HL-60 (cell line): ENCODE measurements at regions not wholly inside any gene's neighbourhood (a gene's known extent, or its start where the extent isn't known, plus 50 kb on each side); places are given as distances from the start of the nearest gene placed in this dataset.

Experiments used
- DNase-seq, 2 experiments: peaks; one replicate each; pipeline ENCODE4 v3.0.0-alpha.2; 2010 to 2020; ENCODE audit warnings: low read depth in 1 of 2, low spot score in 1 of 2
- H3K27ac ChIP-seq: fragments of 250-450 bp; sonication (Bioruptor Pico); replicated peaks from 2 replicates; pipeline ENCODE4 v1.5.1; 2020; ENCODE audit warnings: mild to moderate bottlenecking, moderate library complexity
- H3K27me3 ChIP-seq: fragments of 250-450 bp; sonication (Bioruptor Pico); 2 replicates; pipeline ENCODE4 v1.5.1; 2021; ENCODE audit warnings: mild to moderate bottlenecking, moderate library complexity; ENCODE audit not compliant: insufficient read depth, poor library complexity, severe bottlenecking
- H3K4me3 ChIP-seq: replicated peaks from 2 replicates; pipeline ENCODE4 v1.5.1; 2011; ENCODE audit warnings: mild to moderate bottlenecking, control low read depth, low read length; ENCODE audit not compliant: insufficient read depth
- CTCF ChIP-seq: IDR thresholded peaks from one replicate; pipeline ENCODE4 v1.5.1; 2011; ENCODE audit warnings: low read length, control low read depth, inconsistent platforms; ENCODE audit not compliant: insufficient read depth
- GABPA ChIP-seq: IDR thresholded peaks from 2 replicates; pipeline ENCODE4 v1.6.1; 2012; ENCODE audit warnings: low read depth
- POLR2AphosphoS5 ChIP-seq: IDR thresholded peaks from 2 replicates; pipeline ENCODE4 v1.6.1; 2012; ENCODE audit warnings: low read depth
- REST ChIP-seq: IDR thresholded peaks from 2 replicates; pipeline ENCODE4 v1.6.1; 2012; ENCODE audit warnings: low read depth; ENCODE audit not compliant: insufficient replicate concordance
- SPI1 ChIP-seq: IDR thresholded peaks from 2 replicates; pipeline ENCODE4 v1.6.1; 2012; ENCODE audit warnings: low read depth, mild to moderate bottlenecking, borderline replicate concordance

- H3K27me3 ChIP-seq = no peaks in the 10 kb centered on the region
- no peak overlapping the region for H3K4me3 ChIP-seq
- no peak for DNase-seq
- TF ChIP-seq POLR2AphosphoS5 (no peak), SPI1 (no peak), GABPA (no peak), REST (no peak), CTCF (no peak)
- no peak overlapping the region for H3K27ac ChIP-seq
These were observed 124.3 kb downstream of the RASSF9 start for GRCh38 chr12:85711735-85712390.

- TF ChIP-seq POLR2AphosphoS5 (no peak), GABPA (no peak), REST (no peak)
- Histone ChIP-seq H3K27me3 (no peaks in the 10 kb centered on the region), H3K4me3 (no peak overlapping the region), H3K27ac (no peak overlapping the region)
- no peak for DNase-seq
These were observed 122.8 kb downstream of the RASSF9 start for GRCh38 chr12:85713373-85713772.

- no peak overlapping the region for H3K4me3 ChIP-seq
- H3K27ac ChIP-seq = no peak overlapping the region
- no peak for DNase-seq
- H3K27me3 ChIP-seq = no peaks in the 10 kb centered on the region
- TF ChIP-seq SPI1 = no peak
- TF ChIP-seq CTCF = no peak
- no peak for TF ChIP-seq GABPA
- no peak for TF ChIP-seq POLR2AphosphoS5
- no peak for TF ChIP-seq REST
These were observed 121.8 kb downstream of the RASSF9 start for GRCh38 chr12:85714425-85714824.
